ENCODE measurements at regions not wholly inside any gene's neighbourhood (a gene's known extent, or its start where the extent isn't known, plus 50 kb on each side); places are given as distances from the start of the nearest gene placed in this dataset.

GRCh38 chr22:48881326-48881980, 946.2 kb downstream of the BRD1 start (continued):
- TF ChIP-seq ISL1 (CRISPR knock-in tag; IDR thresholded peaks at IDR 0.05) (no peak), OSR1 (CRISPR knock-in tag; IDR thresholded peaks at IDR 0.05) (no peak), PATZ1 (CRISPR knock-in tag; IDR thresholded peaks at IDR 0.05; ENCODE audit: borderline replicate concordance) (no peak), POU6F1 (CRISPR knock-in tag; IDR thresholded peaks at IDR 0.05; ENCODE audit: borderline replicate concordance, low read depth) (no peak), ZFP3 (CRISPR knock-in tag; IDR thresholded peaks at IDR 0.05) (no peak), BACH2 (CRISPR knock-in tag; IDR thresholded peaks at IDR 0.05; ENCODE audit: borderline replicate concordance) (no peak)

GRCh38 chr22:48880749-48881148, 946.9 kb downstream of the BRD1 start:
- no peak for TF ChIP-seq ZNF565 (CRISPR knock-in tag; conservative IDR thresholded peaks at IDR 0.05; ENCODE audit: low read depth)
- no peak for TF ChIP-seq CSRNP3 (CRISPR knock-in tag; IDR thresholded peaks at IDR 0.05)
- TF ChIP-seq TOX (CRISPR knock-in tag; IDR thresholded peaks at IDR 0.05; ENCODE audit: borderline replicate concordance) = no peak
- no peak for TF ChIP-seq ARNTL (CRISPR knock-in tag; IDR thresholded peaks at IDR 0.05; ENCODE audit: borderline replicate concordance, low read depth)
- no peak for TF ChIP-seq TSHZ2 (CRISPR knock-in tag; IDR thresholded peaks at IDR 0.05)
- TF ChIP-seq CREB5 (CRISPR knock-in tag; IDR thresholded peaks at IDR 0.05; ENCODE audit: low read depth) = no peak
- TF ChIP-seq ZC3H10 (CRISPR knock-in tag; IDR thresholded peaks at IDR 0.05) = no peak
- no peak for TF ChIP-seq ZNF70 (CRISPR knock-in tag; IDR thresholded peaks at IDR 0.05)
- TF ChIP-seq ISL1 (CRISPR knock-in tag; IDR thresholded peaks at IDR 0.05) = no peak
- no peak for TF ChIP-seq GLIS3 (CRISPR knock-in tag; IDR thresholded peaks at IDR 0.05)
- TF ChIP-seq SNAI2 (CRISPR knock-in tag; IDR thresholded peaks at IDR 0.05) = no peak
- no peak for TF ChIP-seq CSDC2 (CRISPR knock-in tag; IDR thresholded peaks at IDR 0.05)
- ATAC-seq = no peak

GRCh38 chr22:48876951-48877350, 950.7 kb downstream of the BRD1 start:
- no peak for ATAC-seq
- TF ChIP-seq OSR1 (CRISPR knock-in tag; IDR thresholded peaks at IDR 0.05) = no peak
- TF ChIP-seq CREB5 (CRISPR knock-in tag; IDR thresholded peaks at IDR 0.05; ENCODE audit: low read depth) = no peak
- no peak for TF ChIP-seq POU6F1 (CRISPR knock-in tag; IDR thresholded peaks at IDR 0.05; ENCODE audit: borderline replicate concordance, low read depth)
- TF ChIP-seq ZNF70 (CRISPR knock-in tag; IDR thresholded peaks at IDR 0.05) = no peak
- no peak for TF ChIP-seq ZNF565 (CRISPR knock-in tag; conservative IDR thresholded peaks at IDR 0.05; ENCODE audit: low read depth)
- TF ChIP-seq GLIS3 (CRISPR knock-in tag; IDR thresholded peaks at IDR 0.05) = no peak
- no peak for TF ChIP-seq PPARA (CRISPR knock-in tag; IDR thresholded peaks at IDR 0.05; ENCODE audit: borderline replicate concordance)
- no peak for TF ChIP-seq ZC3H10 (CRISPR knock-in tag; IDR thresholded peaks at IDR 0.05)
- no peak for TF ChIP-seq ARNTL (CRISPR knock-in tag; IDR thresholded peaks at IDR 0.05; ENCODE audit: borderline replicate concordance, low read depth)
- TF ChIP-seq CSDC2 (CRISPR knock-in tag; IDR thresholded peaks at IDR 0.05) = no peak
- TF ChIP-seq ISL1 (CRISPR knock-in tag; IDR thresholded peaks at IDR 0.05) = no peak
- TF ChIP-seq PATZ1 (CRISPR knock-in tag; IDR thresholded peaks at IDR 0.05; ENCODE audit: borderline replicate concordance) = no peak
- no peak for TF ChIP-seq ZFP3 (CRISPR knock-in tag; IDR thresholded peaks at IDR 0.05)
- TF ChIP-seq CSRNP3 (CRISPR knock-in tag; IDR thresholded peaks at IDR 0.05) = no peak
- TF ChIP-seq TCF4 (CRISPR knock-in tag; IDR thresholded peaks at IDR 0.05; ENCODE audit: borderline replicate concordance) = no peak

All from SK-N-SH treated with all-trans-retinoic acid at 6 μM for 48 hours (cell line).